GM10248 (cell line): ENCODE measurements at regions not wholly inside any gene's neighbourhood (a gene's known extent, or its start where the extent isn't known, plus 50 kb on each side); places are given as distances from the start of the nearest gene placed in this dataset.
"Not testable (repeated sequence)": the region's sequence is repeated elsewhere in the genome, so short reads cannot be mapped to it uniquely, and the experiment has no call there.

Experiments
- CTCF ChIA-PET: fragments of 300-600 bp; sonication (Branson Sonifier 250); formaldehyde crosslinking; extraction: SDS; loops from one replicate; lab custom pipeline; 2021; ENCODE audit warnings: antibody characterized with exemption; lab: Yijun Ruan, JAX
- POLR2A ChIA-PET: fragments of 350-650 bp; sonication (Branson Sonifier 250); formaldehyde crosslinking; extraction: SDS; loops from one replicate; lab custom pipeline; 2020; ENCODE audit warnings: antibody characterized with exemption; lab: Yijun Ruan, JAX
- DNase-seq: peaks from one replicate; pipeline ENCODE4 v3.0.0; 2012; ENCODE audit errors: extremely low spot score
- TF ChIP-seq, protein P1 (sequence below): IDR thresholded peaks from 2 replicates; pipeline ENCODE4 v1.5.1; 2012; ENCODE audit warnings: mild to moderate bottlenecking, low read depth; ENCODE audit errors: extremely low read depth, missing control alignments, control extremely low read depth

GRCh38 chr7:115292381-115292780 lies 370.5 kb downstream of the MDFIC start:
- ChIA-PET POLR2A (no interaction called here), CTCF (no interaction called here)
- no peak for DNase-seq
- TF ChIP-seq, protein P1, sequence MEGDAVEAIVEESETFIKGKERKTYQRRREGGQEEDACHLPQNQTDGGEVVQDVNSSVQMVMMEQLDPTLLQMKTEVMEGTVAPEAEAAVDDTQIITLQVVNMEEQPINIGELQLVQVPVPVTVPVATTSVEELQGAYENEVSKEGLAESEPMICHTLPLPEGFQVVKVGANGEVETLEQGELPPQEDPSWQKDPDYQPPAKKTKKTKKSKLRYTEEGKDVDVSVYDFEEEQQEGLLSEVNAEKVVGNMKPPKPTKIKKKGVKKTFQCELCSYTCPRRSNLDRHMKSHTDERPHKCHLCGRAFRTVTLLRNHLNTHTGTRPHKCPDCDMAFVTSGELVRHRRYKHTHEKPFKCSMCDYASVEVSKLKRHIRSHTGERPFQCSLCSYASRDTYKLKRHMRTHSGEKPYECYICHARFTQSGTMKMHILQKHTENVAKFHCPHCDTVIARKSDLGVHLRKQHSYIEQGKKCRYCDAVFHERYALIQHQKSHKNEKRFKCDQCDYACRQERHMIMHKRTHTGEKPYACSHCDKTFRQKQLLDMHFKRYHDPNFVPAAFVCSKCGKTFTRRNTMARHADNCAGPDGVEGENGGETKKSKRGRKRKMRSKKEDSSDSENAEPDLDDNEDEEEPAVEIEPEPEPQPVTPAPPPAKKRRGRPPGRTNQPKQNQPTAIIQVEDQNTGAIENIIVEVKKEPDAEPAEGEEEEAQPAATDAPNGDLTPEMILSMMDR = no peak

DNA sequence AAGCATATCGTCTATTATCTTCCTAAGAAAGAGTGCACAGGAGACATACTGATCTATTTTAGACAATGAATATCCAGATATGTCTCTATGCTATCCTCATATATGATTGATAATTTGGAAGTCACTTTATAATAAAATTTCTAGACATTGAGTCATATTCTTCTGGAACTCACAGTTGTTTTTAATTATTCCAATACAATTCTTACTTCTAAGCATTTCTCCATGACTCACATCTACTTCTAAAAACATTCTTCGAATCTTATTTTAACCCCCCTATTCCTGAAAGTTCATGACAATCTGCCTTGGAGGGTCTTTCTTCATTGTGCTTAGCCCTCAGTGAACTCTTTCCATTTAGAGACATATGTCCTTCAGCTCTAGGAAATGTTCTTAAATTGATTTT lies 368.1 kb downstream of the MDFIC start:
- ChIA-PET CTCF (no interaction called here), POLR2A (no interaction called here)
- DNase-seq = no peak
- TF ChIP-seq, protein P1 = no peak

- CTCF ChIA-PET = no interaction called here
- POLR2A ChIA-PET = no interaction called here
- TF ChIP-seq, protein P1 = no peak
- no peak for DNase-seq
Measured at GRCh38 chr7:115276791-115277190, 354.9 kb downstream of the MDFIC start.

GRCh38 chr7:115273855-115274254 lies 352.0 kb downstream of the MDFIC start:
- CTCF ChIA-PET, POLR2A ChIA-PET, DNase-seq: not testable (repeated sequence)

DNA sequence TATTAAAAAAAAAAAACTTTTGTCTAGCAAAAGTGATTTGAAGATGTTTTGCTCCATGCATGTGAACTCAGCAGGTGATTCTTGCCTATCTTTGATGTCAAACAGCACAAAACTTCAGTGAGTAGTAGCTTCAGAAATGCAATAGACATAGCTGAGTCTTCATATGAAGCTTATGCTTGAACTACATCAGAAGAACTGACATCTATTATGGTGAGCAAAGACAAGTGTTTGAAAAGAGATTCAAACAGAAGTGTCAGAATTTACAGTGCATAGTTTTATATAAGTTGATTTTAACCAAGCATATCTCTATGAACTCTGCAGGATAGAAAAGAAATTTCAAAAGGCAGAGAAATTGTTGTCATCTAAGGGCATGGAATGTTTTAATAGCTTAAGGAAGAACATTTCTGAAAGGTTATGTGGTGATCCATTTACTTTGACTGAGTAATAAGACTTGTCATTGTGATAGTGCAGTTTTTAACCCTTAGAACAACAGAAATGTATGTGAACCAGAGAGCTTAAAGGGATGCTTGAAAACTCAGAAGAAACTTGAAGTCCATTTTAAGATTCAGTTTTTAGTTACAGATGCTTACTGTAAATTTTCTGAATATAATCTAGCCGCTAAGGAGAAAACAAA lies 351.4 kb downstream of the MDFIC start:
- ChIA-PET CTCF (interaction anchor here (0.6 kb wide), 1 partner anchor 28 kb away, joined by 3 read pairs; no protein-coding TSS in a partner anchor), POLR2A (no interaction called here)
- TF ChIP-seq, protein P1 = no peak

DNA sequence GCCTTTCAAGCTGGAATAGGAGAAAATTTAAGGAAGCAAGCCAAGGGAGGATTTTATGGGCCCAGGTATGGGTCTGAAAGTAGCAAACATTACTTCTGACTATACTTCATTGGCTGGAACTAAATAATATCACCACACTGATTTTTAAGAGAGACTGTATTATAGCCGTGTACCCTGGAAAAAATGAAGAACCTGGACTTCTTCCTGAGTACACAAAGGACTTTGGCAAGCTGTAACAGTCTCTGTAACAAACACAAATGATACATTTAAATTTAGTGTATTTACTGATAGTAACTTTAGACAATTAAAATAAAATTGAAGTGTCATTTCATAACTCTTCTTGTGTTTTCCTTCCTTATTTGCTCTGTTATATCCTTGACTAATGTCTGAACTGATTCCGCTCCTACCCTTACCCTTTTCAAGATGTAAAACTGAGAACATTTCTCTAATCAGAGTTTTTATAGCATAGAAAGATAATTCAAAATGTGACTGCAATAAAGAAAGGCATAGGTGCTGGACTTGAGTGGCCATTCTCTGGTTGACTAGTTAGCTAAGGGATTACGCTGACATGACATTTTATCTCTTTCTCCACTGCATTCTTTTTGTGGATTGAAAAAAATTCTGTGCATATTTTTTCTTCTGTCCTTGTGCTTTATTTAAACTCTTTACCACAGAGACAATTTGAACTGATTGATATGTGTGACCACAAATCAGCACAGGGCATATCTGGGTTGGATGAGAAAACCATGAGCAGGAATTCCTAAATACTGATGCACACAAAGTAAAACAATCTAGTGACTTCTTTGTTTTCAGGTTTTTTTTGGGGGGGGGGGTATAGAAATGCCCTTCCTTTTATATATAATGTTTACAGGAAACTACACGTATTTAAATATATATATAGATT lies 349.7 kb downstream of the MDFIC start:
- TF ChIP-seq, protein P1 = no peak
- no peak for DNase-seq
- ChIA-PET CTCF (interaction anchor here (1.3 kb wide), 1 partner anchor 12 kb away, joined by 3 read pairs; no protein-coding TSS in a partner anchor), POLR2A (no interaction called here)

More for the DNA sequence above, 351.4 kb downstream of the MDFIC start:
- no peak for DNase-seq

DNA sequence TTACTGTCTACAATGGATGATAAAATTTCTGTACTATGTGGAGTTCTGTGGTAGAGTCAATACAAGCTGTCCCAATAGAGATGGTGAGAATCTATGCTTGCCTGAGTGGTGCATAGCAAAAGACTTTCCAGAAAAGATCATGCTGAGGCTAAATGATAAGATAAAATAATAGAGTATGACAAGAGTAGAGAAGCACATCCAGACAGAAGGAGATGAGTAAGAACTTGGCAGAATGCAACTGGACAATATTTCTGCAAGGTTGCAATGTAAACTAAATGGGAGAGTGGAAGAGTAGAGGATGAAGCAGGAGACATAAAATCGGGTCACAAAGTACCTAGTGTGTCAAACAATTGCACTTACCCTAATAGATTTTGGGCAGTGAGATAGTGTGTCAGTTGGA lies 347.6 kb downstream of the MDFIC start:
- DNase-seq = no peak
- CTCF ChIA-PET = interaction anchor here (1.2 kb wide), 1 partner anchor 11 kb away, joined by 3 read pairs; no protein-coding TSS in a partner anchor
- POLR2A ChIA-PET = no interaction called here
- TF ChIP-seq, protein P1 = no peak
